H1 (cell line): ENCODE measurements at regions not wholly inside any gene's neighbourhood (a gene's known extent, or its start where the extent isn't known, plus 50 kb on each side); places are given as distances from the start of the nearest gene placed in this dataset.

ENCODE experiments used
- CTCF ChIA-PET: fragments of 300-600 bp; sonication (Branson Sonifier 250); formaldehyde crosslinking; loops from one replicate; lab custom pipeline; 2021; ENCODE audit not compliant: partially characterized antibody; lab: Charles Lee
- POLR2A ChIA-PET: fragments of 300-600 bp; sonication (Branson Sonifier 250); formaldehyde crosslinking; loops from one replicate; lab custom pipeline; 2021; ENCODE audit warnings: inconsistent platforms; ENCODE audit not compliant: partially characterized antibody; lab: Charles Lee
- DNase-seq, 2 experiments: peaks; one replicate each; pipeline versions ENCODE4 v3.0.0 to v3.0.0-alpha.2; 2010 to 2022; ENCODE audit warnings: low spot score in 2 of 2, low read depth in 1 of 2, mixed read lengths in 1 of 2
- FAIRE-seq: peaks from 2 replicates; lab custom pipeline; 2011; peaks lifted over from hg19 to GRCh38; lab: Jason Lieb, UNC
- H2AFZ ChIP-seq: 2 replicates; pipeline ENCODE4 v1.8.1; 2012; ENCODE audit warnings: low read length, inconsistent platforms
- H2AK5ac ChIP-seq: 2 replicates; pipeline ENCODE4 v1.6.1; 2013; ENCODE audit warnings: low read depth, low read length
- H2BK120ac ChIP-seq: replicated peaks from 2 replicates; pipeline ENCODE3; 2013; ENCODE audit warnings: low read depth, low read length, inconsistent platforms
- H2BK12ac ChIP-seq: 2 replicates; pipeline ENCODE4 v1.6.1; 2013; ENCODE audit warnings: low read depth, low read length
- H2BK15ac ChIP-seq: 2 replicates; pipeline ENCODE4 v1.6.1; 2013; ENCODE audit warnings: low read length
- H2BK20ac ChIP-seq: 2 replicates; pipeline ENCODE4 v1.6.1; 2013; ENCODE audit warnings: low read length
- H2BK5ac ChIP-seq: 2 replicates; pipeline ENCODE4 v1.6.1; 2013; ENCODE audit warnings: low read depth, low read length
- H3K14ac ChIP-seq: 2 replicates; pipeline ENCODE4 v1.6.1; 2013; ENCODE audit warnings: inconsistent platforms; ENCODE audit not compliant: insufficient read length
- H3K18ac ChIP-seq: 2 replicates; pipeline ENCODE4 v1.6.1; 2013; ENCODE audit warnings: low read length; ENCODE audit errors: extremely low read depth
- H3K23ac ChIP-seq: 2 replicates; pipeline ENCODE4 v1.6.1; 2013; ENCODE audit warnings: inconsistent platforms; ENCODE audit not compliant: insufficient read length
- H3K23me2 ChIP-seq: 2 replicates; pipeline ENCODE4 v1.6.1; 2013; ENCODE audit warnings: low read depth, low read length
- H3K27ac ChIP-seq: 2 replicates; pipeline ENCODE4 v1.6.1; 2011; ENCODE audit warnings: low read depth, low read length, inconsistent platforms
- H3K27me3 ChIP-seq, 4 experiments: replicated peaks in 1 of 4; 1 replicate in 1 of 4; 2 replicates in 3 of 4; pipeline versions ENCODE4 v1.6.1 to v1.8.1; 2011 to 2013; ENCODE audit warnings: low read length in 3 of 4, mild to moderate bottlenecking in 3 of 4, inconsistent platforms in 2 of 4, mixed read lengths in 2 of 4, moderate library complexity in 1 of 4; ENCODE audit not compliant: control insufficient read depth in 3 of 4, insufficient read depth in 3 of 4; ENCODE audit errors: extremely low read depth in 1 of 4
- H3K36me3 ChIP-seq, 4 experiments: 2 replicates each; pipeline versions ENCODE4 v1.6.1 to v1.8.1; 2011 to 2013; ENCODE audit warnings: mild to moderate bottlenecking in 4 of 4, low read length in 3 of 4, moderate library complexity in 2 of 4, control low read depth in 1 of 4, inconsistent platforms in 1 of 4; ENCODE audit not compliant: insufficient read depth in 4 of 4, control insufficient read depth in 2 of 4
- H3K4ac ChIP-seq: replicated peaks from 2 replicates; pipeline ENCODE3; 2013; ENCODE audit warnings: low read length, low read depth, mixed read lengths, inconsistent platforms; ENCODE audit not compliant: insufficient read length
- H3K4me1 ChIP-seq, 4 experiments: replicated peaks in 1 of 4; 1 replicate in 1 of 4; 2 replicates in 3 of 4; pipeline versions ENCODE4 v1.6.1 to v1.8.1; 2011 to 2013; ENCODE audit warnings: low read length in 3 of 4, inconsistent platforms in 2 of 4, mixed read lengths in 1 of 4; ENCODE audit not compliant: insufficient read depth in 4 of 4, control insufficient read depth in 3 of 4
- H3K4me2 ChIP-seq, 2 experiments: 2 replicates each; pipeline versions ENCODE4 v1.6.1 to v1.8.1; 2011 to 2013; ENCODE audit warnings: low read depth in 2 of 2, low read length in 2 of 2, control low read depth in 1 of 2, inconsistent platforms in 1 of 2, mild to moderate bottlenecking in 1 of 2; ENCODE audit not compliant: insufficient read depth in 1 of 2
- H3K4me3 ChIP-seq, 4 experiments: fragments of 200-600, 300-600 bp in 1 of 4; sonication (generic), shearing (Covaris generic), sonication (Bioruptor Twin) in 1 of 4; 2 replicates each; pipeline versions ENCODE4 v1.5.1 to v1.8.1; 2011 to 2016; ENCODE audit warnings: low read length in 4 of 4, low read depth in 3 of 4, control low read depth in 2 of 4, inconsistent platforms in 2 of 4, mild to moderate bottlenecking in 2 of 4, mixed read lengths in 1 of 4, moderate library complexity in 1 of 4; ENCODE audit not compliant: insufficient read depth in 2 of 4; ENCODE audit errors: extremely low read depth in 1 of 4
- H3K56ac ChIP-seq: replicated peaks from 2 replicates; pipeline ENCODE3; 2013; ENCODE audit warnings: low read depth, mild to moderate bottlenecking, mixed read lengths, low read length, inconsistent platforms; ENCODE audit not compliant: insufficient read length
- H3K79me1 ChIP-seq: 2 replicates; pipeline ENCODE4 v1.6.1; 2013; ENCODE audit warnings: low read depth, low read length, control low read depth
- H3K79me2 ChIP-seq, 2 experiments: 2 replicates each; pipeline versions ENCODE4 v1.6.1 to v1.8.1; 2012 to 2013; ENCODE audit warnings: low read length in 2 of 2, mild to moderate bottlenecking in 2 of 2, inconsistent platforms in 1 of 2; ENCODE audit not compliant: insufficient read depth in 2 of 2, control insufficient read depth in 1 of 2
- H3K9ac ChIP-seq, 4 experiments: replicated peaks in 1 of 4; 1 replicate in 1 of 4; 2 replicates in 3 of 4; pipeline versions ENCODE4 v1.6.1 to v1.8.1; 2011 to 2013; ENCODE audit warnings: low read depth in 3 of 4, low read length in 3 of 4, control low read depth in 2 of 4, mild to moderate bottlenecking in 2 of 4, moderate library complexity in 2 of 4, inconsistent platforms in 1 of 4; ENCODE audit errors: extremely low read depth in 1 of 4
- H3K9me3 ChIP-seq, 2 experiments: 2 replicates each; pipeline versions ENCODE4 v1.6.1 to v1.8.1; 2012 to 2013; ENCODE audit warnings: mild to moderate bottlenecking in 2 of 2, moderate library complexity in 2 of 2, control low read depth in 1 of 2, inconsistent platforms in 1 of 2, low read depth in 1 of 2, low read length in 1 of 2, mixed read lengths in 1 of 2; ENCODE audit not compliant: insufficient read depth in 2 of 2
- H4K20me1 ChIP-seq, 2 experiments: replicated peaks in 1 of 2; 2 replicates each; pipeline versions ENCODE3 to v1.8.1; 2011 to 2013; ENCODE audit warnings: inconsistent platforms in 2 of 2, low read length in 2 of 2, mild to moderate bottlenecking in 1 of 2; ENCODE audit not compliant: insufficient read depth in 2 of 2, control insufficient read depth in 1 of 2
- H4K5ac ChIP-seq: 2 replicates; pipeline ENCODE4 v1.6.1; 2013; ENCODE audit warnings: low read length, low read depth, mixed read lengths, inconsistent platforms; ENCODE audit not compliant: insufficient read length
- H4K8ac ChIP-seq: 2 replicates; pipeline ENCODE4 v1.8.0; 2013; ENCODE audit warnings: mild to moderate bottlenecking, moderate library complexity, low read length, inconsistent platforms; ENCODE audit not compliant: insufficient read depth; ENCODE audit errors: extremely low read depth
- H4K91ac ChIP-seq: replicated peaks from 2 replicates; pipeline ENCODE3; 2013; ENCODE audit warnings: low read length, mixed read lengths, inconsistent platforms; ENCODE audit not compliant: insufficient read length
- ASH2L ChIP-seq: fragments of 200-600, 300-600 bp; sonication (generic); IDR thresholded peaks from one replicate; pipeline ENCODE4 v1.7.1; 2017; ENCODE audit warnings: low read length
- ATF2 ChIP-seq: IDR thresholded peaks from 2 replicates; pipeline ENCODE4 v1.6.1; 2012; ENCODE audit warnings: low read length, inconsistent platforms
- CBX8 ChIP-seq: fragments of 300-800, 300-1000 bp; sonication (generic); IDR thresholded peaks from 2 replicates; pipeline ENCODE4 v1.7.1; 2016; ENCODE audit warnings: low read depth, low read length, borderline replicate concordance
- EP300 ChIP-seq, 2 experiments: IDR thresholded peaks; 1 replicate in 1 of 2; 2 replicates in 1 of 2; pipeline ENCODE4 v1.6.1; 2011 to 2012; ENCODE audit warnings: low read depth in 2 of 2, low read length in 2 of 2, mild to moderate bottlenecking in 2 of 2, borderline replicate concordance in 1 of 2, inconsistent platforms in 1 of 2, moderate library complexity in 1 of 2
- FOSL1 ChIP-seq: IDR thresholded peaks from 2 replicates; pipeline ENCODE4 v1.6.1; 2011; ENCODE audit warnings: mild to moderate bottlenecking, low read depth, low read length, moderate library complexity; ENCODE audit not compliant: insufficient read depth
- GABPA ChIP-seq: IDR thresholded peaks from 2 replicates; pipeline ENCODE4 v1.6.1; 2011; ENCODE audit warnings: mild to moderate bottlenecking, low read length, moderate library complexity, borderline replicate concordance; ENCODE audit not compliant: insufficient read depth
- GTF2F1 ChIP-seq: IDR thresholded peaks from 2 replicates; pipeline ENCODE4 v1.6.1; 2012; ENCODE audit warnings: low read depth, low read length, improper control_type of control experiment, borderline replicate concordance
- SP2 ChIP-seq: IDR thresholded peaks from 2 replicates; pipeline ENCODE4 v1.6.1; 2012; ENCODE audit warnings: mild to moderate bottlenecking, low read length, inconsistent platforms
- TAF7 ChIP-seq: optimal IDR thresholded peaks from 2 replicates; pipeline ENCODE3; 2011; ENCODE audit warnings: low read depth, mild to moderate bottlenecking, inconsistent platforms, low read length, moderate library complexity, borderline replicate concordance
- TBP ChIP-seq: IDR thresholded peaks from 2 replicates; pipeline ENCODE4 v1.6.1; 2011; ENCODE audit warnings: low read depth, low read length, improper control_type of control experiment
- WGBS, 2 experiments: shearing (Covaris generic) in 1 of 2; methylation state at CpG; one replicate each; pipeline versions ENCODE4 v1.1.6 to v1.1.7; 2013 to 2015; ENCODE audit warnings: low lambda C conversion rate in 2 of 2, mixed read lengths in 2 of 2, inconsistent platforms in 1 of 2, low coverage in 1 of 2, missing lambda C conversion rate in 1 of 2; ENCODE audit not compliant: insufficient replicate concordance in 2 of 2, insufficient coverage in 1 of 2, insufficient read length in 1 of 2; ENCODE audit errors: extremely low coverage in 1 of 2, missing lambda C conversion rate in 1 of 2; 5-methylcytosine and 5-hydroxymethylcytosine counted together

GRCh38 chr16:86050591-86051367 lies 151.8 kb downstream of the IRF8 start:
- ChIA-PET POLR2A (interaction anchor here (1.7 kb wide), 1 partner anchor 8 kb away, joined by 3 read pairs; no protein-coding TSS in a partner anchor), CTCF (interaction anchor here (0.8 to 9.2 kb wide), 12 partner anchors 12 to 468 kb away, joined by 3 to 84 read pairs (median 5); no protein-coding TSS in a partner anchor)
- Histone ChIP-seq H3K79me1 (no peaks in the 10 kb centered on the region), H3K4me3 (no peak overlapping the region), H3K14ac (no peak overlapping the region), H3K4ac (no peak overlapping the region), H4K8ac (no peak overlapping the region), H2AFZ (no peak overlapping the region), H3K18ac (no peak overlapping the region), H3K27ac (no peak overlapping the region), H3K79me2 (no peaks in the 10 kb centered on the region), H3K9ac (no peak overlapping the region), H2BK5ac (no peak overlapping the region), H2BK15ac (peak overlapping the region; percentile 33; the same call in 1 of the 2 replicates), H3K36me3 (no peaks in the 10 kb centered on the region), H2BK12ac (no peak overlapping the region), H2AK5ac (no peak overlapping the region), H4K5ac (no peak overlapping the region), H3K23me2 (no peaks in the 10 kb centered on the region), H4K20me1 (peaks cover 0 to 3% of the 10 kb centered on the region in 2 experiments), H2BK20ac (no peak overlapping the region), H3K4me2 (no peak overlapping the region), H3K27me3 (no peaks in the 10 kb centered on the region), H3K56ac (no peak overlapping the region), H2BK120ac (no peak overlapping the region), H4K91ac (no peak overlapping the region), H3K9me3 (no peaks in the 10 kb centered on the region), H3K4me1 (peaks cover 0 to 1% (median 0%) of the 10 kb centered on the region in 4 experiments; a peak in 2 of 7 replicates), H3K23ac (no peak overlapping the region)
- FAIRE-seq: no peak
- DNase-seq: no peak
- 93% methylated on average over 18 of the region's 18 CpGs; no CpG with 5 or more reads in 1 of the 2 experiments for WGBS, 2 experiments
- TF ChIP-seq FOSL1 (no peak), TAF7 (no peak), GTF2F1 (no peak), EP300 (IDR thresholded peaks at IDR 0.05; ENCODE audit: borderline replicate concordance in 1 of 2, low read depth in 2 of 2, low read length in 2 of 2) (no peak), TBP (no peak), CBX8 (no peak), ATF2 (no peak), ASH2L (no peak), GABPA (no peak), SP2 (no peak)
